GM21526 (cell line): ENCODE measurements at regions not wholly inside any gene's neighbourhood (a gene's known extent, or its start where the extent isn't known, plus 50 kb on each side); places are given as distances from the start of the nearest gene placed in this dataset.

Experiments
- ATAC-seq: cut with Tn5 transposase; IDR thresholded peaks from one replicate; pipeline ENCODE4 v1.9.1; 2021; ENCODE audit warnings: moderate library complexity; ENCODE audit not compliant: unreplicated experiment, low FRiP score

GRCh38 chr16:79753286-79753685 is 152.7 kb upstream of the MAF start:
- no peak for ATAC-seq

DNA sequence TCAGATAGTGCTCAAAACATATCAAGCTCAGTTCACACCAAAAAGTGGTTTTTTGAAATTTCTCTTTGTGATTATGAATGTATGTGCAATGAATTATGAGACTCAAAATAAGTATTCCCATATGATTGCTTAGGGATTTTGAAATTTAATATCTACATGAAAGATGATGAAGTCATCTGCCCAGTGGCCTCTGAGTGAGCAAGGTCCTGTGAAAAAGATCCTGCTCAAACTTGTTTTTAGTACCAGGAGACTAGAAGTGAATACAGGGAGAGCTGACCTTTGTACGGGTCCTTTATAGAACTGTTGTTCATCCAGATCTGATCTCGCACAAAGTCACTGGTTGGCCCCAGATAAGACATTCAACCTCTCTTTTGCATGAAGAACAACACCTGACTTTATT is 151.9 kb upstream of the MAF start:
- ATAC-seq, result no peak

GRCh38 chr16:79751471-79752184 is 151.1 kb upstream of the MAF start:
- ATAC-seq, result no peak

DNA sequence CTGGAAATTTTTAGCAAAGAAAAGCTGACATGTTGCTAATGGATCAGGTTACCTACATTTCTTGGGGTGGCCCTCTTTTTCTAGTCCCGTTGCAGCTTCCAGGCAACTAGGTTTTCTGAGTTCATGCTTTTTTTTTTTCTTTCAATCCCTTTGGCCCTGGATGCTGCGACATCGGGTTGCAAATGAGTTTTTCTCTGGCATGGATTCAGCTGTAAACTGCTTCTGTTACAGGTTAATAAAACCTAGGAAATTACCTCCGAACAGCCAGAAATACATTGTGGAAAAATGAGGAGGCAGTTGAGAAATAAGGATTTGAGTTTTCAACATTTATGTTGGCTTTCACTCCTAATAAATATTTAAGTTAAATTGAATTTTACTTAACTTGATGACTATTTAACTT is 149.8 kb upstream of the MAF start:
- no peak for ATAC-seq

DNA sequence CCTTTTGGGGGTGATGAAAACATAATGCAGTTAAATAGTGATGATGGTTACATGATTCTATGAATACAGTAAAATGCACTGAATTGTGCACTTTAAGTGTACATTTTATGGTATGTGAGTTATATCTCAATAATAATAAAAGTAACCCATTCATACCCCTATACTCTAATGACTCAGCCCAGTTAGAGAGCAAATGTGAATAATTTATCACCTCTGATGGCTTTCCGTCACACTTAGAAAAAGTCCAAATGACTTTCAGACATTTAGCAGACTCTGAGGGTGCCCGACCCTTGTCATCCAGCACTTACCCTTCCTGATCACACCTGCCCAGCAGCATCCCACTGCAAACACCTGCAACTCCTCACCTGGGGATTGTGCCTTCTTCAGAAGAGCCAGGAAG is 148.1 kb upstream of the MAF start:
- no peak for ATAC-seq

- no peak for ATAC-seq
These were observed 147.2 kb upstream of the MAF start for GRCh38 chr16:79747688-79748087.

- ATAC-seq, result no peak
These were observed 139.7 kb upstream of the MAF start for GRCh38 chr16:79740252-79740651.

GRCh38 chr16:79735271-79735670 is 134.7 kb upstream of the MAF start:
- no peak for ATAC-seq

GRCh38 chr16:79734721-79735120 is 134.2 kb upstream of the MAF start:
- no peak for ATAC-seq

DNA sequence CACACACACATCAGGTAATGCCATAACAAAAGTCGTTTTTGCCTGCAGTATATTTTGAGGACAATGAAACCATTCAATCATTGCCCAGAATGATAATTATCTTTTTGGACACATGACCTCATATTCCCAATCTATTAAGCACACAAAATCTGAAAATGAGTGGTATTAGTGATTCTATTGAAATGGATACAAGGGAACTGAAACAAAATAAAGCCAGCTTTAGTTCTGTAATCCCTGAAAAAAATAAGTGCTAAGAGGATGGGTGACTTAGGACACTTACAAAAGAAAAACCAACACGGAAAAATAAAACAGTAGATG is 128.3 kb upstream of the MAF start:
- ATAC-seq, result no peak

- no peak for ATAC-seq
These were observed 127.7 kb upstream of the MAF start for GRCh38 chr16:79728048-79728922.

- no peak for ATAC-seq
These were observed 126.4 kb upstream of the MAF start for GRCh38 chr16:79726902-79727301.

DNA sequence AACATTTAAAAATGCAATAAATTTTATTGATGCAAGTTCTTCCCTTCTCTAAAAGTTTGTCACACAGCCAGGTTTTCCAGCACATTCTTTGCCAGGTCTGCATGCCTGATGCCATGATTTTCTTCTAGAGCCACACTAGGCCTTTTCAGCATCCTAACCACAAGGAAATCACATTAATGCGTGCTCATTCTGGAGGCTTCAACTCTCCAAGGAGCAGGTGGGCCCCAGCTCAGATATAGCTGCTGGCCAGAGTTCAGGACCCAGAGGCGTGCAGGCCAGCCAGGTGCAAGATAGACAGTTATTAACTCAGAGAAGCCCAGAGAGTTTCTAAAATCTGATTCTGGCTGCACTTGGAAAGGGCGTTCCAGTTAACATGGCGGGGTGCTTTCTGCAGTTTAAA is 124.5 kb upstream of the MAF start:
- ATAC-seq, result no peak

- ATAC-seq, result no peak
These were observed 123.1 kb upstream of the MAF start for GRCh38 chr16:79723583-79724168.

DNA sequence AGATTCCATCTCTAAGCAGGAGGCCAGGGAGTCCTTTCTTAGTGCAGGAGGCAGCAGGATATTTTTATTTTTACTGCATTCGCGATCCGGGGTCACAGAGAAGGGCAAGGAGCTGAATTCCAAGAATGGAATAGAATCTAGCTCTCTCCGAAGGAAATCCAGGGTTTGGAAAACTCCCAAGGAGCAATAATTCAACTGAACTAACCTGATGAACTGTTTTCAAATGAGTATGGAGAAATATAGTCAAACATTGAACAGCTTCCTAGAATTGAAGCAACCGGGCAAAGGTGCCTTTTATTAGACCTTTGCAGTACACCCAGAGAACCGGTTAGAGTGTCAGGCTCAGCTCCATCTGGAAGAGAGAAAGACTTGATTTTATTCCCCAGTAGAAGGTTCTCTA is 120.7 kb upstream of the MAF start:
- no peak for ATAC-seq

GRCh38 chr16:79717333-79718137 is 117.0 kb upstream of the MAF start:
- no peak for ATAC-seq

DNA sequence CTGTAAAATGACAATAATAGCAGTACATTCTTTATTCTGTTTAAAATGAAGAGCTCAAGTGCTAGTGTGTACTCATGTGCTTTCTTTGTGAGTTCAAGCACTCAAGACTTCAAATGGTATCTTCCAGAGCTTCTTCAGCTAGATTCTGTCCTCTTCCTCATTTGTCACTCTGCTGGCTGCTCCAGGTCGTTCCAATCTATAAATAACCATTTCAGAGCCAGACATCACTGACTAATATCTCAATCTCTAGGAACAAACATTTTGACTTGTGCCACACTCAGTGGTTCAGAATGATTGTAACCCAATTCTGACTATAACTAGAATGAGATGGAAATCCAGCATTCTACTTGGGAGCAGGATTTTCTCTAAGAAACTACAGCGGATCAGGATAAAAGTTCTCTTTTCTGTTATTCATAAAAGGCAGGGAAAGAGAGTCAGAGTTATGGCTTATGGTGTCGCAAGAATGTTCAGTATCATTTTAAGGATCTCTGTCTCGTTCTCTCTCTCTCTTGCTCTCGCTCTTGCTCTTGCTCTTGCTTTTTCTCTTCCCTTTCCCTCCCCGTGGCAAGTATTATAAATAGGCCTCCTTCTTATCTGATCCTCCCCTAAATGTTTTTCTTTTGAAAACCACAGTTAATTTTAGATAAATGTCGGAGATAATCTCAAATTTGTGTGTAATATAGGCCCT is 116.3 kb upstream of the MAF start:
- ATAC-seq, result no peak

DNA sequence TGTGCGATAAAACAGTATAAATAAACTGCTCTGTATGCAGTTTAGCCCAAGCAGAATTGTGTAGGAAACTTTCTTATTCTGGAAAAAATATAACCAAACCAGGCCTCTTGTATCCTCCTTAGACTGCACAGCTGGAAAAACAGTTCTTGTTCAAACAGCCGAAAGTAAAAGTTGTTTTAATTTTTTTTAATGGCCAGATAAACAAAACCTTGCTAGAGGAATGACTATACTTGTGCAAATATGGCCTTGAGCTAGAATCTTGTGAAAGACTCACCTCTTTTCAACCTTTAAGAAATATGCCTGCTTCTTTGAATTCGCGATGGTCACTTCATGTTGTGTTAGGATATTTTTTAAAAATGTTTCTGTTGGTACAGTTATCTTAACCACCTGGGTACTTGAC is 114.5 kb upstream of the MAF start:
- no peak for ATAC-seq

GRCh38 chr16:79714440-79714839 is 113.9 kb upstream of the MAF start:
- ATAC-seq, result no peak

GRCh38 chr16:79713609-79714309 is 113.2 kb upstream of the MAF start:
- ATAC-seq, result no peak
